ENCODE measurements at regions not wholly inside any gene's neighbourhood (a gene's known extent, or its start where the extent isn't known, plus 50 kb on each side); places are given as distances from the start of the nearest gene placed in this dataset.

DNA sequence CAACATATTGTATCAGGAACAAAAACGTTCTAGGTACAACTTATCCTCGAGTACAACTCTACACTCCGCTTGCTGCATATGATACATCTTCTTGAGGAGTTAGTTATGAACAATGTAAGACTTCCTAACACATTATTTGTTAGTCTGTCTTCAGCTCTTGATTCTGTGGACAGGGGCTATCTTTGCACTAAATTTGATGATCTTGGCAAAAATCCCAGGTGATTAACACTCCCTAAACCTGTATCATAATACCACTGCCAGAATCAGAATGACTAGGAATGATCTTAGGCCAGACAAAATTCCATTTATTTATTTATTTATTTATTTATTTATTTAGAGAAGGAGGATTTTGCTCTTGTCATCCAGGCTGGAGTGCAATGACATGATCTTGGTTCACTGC lies 108.7 kb upstream of the AUTS2 start:
- TF ChIP-seq CTCF (IDR thresholded peaks at IDR 0.05; ENCODE audit: insufficient read depth, low read depth, low read length) (no peak), EZH2 (IDR thresholded peaks at IDR 0.05; ENCODE audit: insufficient read depth, low read length) (no peak)

All from astrocyte (in vitro differentiated cells and primary cell).